HFF-Myc (cell line): ENCODE measurements at regions not wholly inside any gene's neighbourhood (a gene's known extent, or its start where the extent isn't known, plus 50 kb on each side); places are given as distances from the start of the nearest gene placed in this dataset.

Experiments used
- DNase-seq: peaks from one replicate; pipeline ENCODE4 v3.0.0-alpha.2; 2011; ENCODE audit warnings: low read depth; ENCODE audit errors: extremely low read depth
- H3K4me3 ChIP-seq: replicated peaks from 2 replicates; pipeline ENCODE4 v1.5.1; 2011; ENCODE audit warnings: low read depth, mild to moderate bottlenecking, control low read depth, low read length
- TF ChIP-seq, protein P1 (sequence below): IDR thresholded peaks from 2 replicates; pipeline ENCODE4 v1.5.1; 2012; ENCODE audit warnings: mild to moderate bottlenecking, low read depth, low read length, control low read depth; ENCODE audit errors: missing control alignments

DNA sequence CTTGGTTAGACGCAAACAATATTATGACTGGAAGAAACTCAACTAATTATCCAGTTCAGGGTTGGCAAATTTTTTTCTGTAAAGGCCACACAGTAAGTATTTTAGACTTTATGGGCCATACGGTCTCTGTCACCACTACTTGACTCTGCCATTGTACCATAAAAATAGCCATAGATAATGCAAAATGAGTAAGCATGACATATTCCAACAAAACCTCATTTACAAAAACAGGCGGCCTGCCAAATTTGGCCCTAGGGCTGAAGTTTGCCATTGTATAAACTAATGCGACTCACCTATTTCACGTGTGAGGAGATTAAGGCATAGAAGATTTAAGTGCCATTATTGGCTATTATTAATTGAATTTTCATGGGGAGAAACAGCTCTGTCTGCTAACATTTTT lies 116.8 kb upstream of the CNTN6 start:
- DNase-seq = no peak
- no peak overlapping the region for H3K4me3 ChIP-seq
- TF ChIP-seq, protein P1, sequence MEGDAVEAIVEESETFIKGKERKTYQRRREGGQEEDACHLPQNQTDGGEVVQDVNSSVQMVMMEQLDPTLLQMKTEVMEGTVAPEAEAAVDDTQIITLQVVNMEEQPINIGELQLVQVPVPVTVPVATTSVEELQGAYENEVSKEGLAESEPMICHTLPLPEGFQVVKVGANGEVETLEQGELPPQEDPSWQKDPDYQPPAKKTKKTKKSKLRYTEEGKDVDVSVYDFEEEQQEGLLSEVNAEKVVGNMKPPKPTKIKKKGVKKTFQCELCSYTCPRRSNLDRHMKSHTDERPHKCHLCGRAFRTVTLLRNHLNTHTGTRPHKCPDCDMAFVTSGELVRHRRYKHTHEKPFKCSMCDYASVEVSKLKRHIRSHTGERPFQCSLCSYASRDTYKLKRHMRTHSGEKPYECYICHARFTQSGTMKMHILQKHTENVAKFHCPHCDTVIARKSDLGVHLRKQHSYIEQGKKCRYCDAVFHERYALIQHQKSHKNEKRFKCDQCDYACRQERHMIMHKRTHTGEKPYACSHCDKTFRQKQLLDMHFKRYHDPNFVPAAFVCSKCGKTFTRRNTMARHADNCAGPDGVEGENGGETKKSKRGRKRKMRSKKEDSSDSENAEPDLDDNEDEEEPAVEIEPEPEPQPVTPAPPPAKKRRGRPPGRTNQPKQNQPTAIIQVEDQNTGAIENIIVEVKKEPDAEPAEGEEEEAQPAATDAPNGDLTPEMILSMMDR = no peak

DNA sequence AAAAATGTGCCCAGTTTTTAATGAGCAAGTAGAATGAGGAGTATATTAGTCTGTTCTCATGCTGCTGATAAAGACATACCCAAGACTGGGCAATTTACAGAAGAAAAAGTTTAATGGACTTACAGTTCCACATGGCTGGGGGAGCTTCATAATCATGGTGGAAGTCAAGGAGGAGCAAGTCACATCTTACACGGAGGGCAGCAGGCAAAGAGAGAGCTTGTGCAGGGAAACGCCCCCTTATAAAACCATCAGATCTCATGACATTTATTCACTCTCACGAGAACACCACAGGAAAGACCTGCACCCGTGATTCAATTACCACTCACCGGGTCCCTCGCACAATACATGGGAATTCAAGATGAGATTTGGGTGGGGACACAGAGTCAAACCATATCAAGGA lies 111.7 kb upstream of the CNTN6 start:
- TF ChIP-seq, protein P1 = no peak
- DNase-seq = no peak
- no peak overlapping the region for H3K4me3 ChIP-seq

DNA sequence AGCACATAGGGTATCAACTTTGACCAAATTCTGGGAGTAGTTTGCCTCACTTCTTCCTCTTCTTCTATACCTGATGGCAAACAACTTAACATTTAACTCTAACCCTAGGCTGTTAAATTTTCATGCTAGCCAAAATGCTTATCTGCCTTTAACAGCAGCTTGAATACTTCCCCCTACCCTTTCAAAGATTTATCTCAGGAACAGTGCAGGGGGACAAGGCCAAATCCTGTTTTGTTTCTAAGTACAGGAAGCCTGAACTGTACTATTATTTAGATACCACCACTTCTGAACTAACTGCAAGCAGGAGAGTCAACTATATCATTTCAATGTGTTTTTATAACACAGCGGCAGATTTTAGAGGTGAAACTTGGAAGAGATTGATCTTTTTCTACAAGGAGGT lies 104.0 kb upstream of the CNTN6 start:
- DNase-seq = no peak
- H3K4me3 ChIP-seq = no peak overlapping the region
- TF ChIP-seq, protein P1 = no peak

DNA sequence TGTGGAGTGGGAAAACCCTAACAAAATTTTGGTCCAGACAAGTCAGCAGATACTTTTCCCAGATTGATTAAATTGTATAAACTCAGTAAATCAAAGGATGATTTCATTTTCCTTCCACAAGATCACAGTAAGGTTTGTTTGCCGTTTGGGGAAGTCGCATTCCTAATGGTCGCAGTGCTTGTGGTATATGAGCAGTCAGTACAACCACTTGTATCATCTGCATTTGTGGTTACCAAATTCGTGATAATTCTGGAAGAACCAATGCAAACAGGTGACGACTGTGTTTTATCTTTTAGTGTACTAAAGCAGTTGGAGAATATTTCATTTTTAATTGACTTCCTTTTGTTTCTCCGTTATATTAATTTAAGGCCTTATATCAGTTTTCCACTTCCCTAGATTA lies 100.0 kb upstream of the CNTN6 start:
- no peak for DNase-seq
- TF ChIP-seq, protein P1 = no peak
- no peak overlapping the region for H3K4me3 ChIP-seq

DNA sequence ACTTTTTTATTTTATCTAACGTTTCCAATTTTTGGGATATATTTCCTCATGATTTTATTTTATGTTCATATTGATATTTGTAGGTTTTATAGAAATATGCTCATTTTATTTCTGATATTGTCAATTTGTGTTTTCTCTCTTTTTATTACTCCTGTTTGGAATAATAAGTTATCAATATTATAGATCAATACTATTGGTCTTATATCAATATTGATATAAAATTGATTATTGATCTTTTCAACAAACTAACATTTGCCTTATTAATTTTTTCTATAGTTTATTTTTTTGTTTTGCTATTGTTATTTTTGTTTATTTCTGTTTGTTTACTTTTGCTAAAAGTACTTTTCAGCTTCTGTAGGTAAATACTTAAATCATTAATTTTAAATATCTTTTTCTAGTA lies 90.8 kb upstream of the CNTN6 start:
- no peak overlapping the region for H3K4me3 ChIP-seq
- TF ChIP-seq, protein P1 = no peak
- no peak for DNase-seq

DNA sequence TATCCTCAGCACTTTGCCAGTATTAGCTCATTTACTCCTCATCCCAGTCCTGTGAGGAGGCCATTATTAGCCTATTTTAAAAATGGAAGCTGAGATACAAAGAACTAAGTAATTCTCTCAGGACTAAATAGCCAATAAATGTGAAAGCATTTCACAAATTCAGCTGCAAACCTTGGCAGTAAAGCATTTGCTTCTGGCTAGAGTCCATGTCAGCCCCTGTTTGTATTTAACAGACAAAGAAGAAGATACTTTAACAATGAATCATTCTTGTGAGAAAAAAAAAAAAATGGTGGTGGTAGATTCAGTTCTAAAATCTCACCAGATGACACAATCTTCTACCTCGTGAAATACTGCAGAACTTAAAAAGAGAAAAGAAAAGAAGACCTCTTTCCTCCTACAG lies 85.0 kb upstream of the CNTN6 start:
- no peak overlapping the region for H3K4me3 ChIP-seq
- no peak for DNase-seq
- TF ChIP-seq, protein P1 = no peak

DNA sequence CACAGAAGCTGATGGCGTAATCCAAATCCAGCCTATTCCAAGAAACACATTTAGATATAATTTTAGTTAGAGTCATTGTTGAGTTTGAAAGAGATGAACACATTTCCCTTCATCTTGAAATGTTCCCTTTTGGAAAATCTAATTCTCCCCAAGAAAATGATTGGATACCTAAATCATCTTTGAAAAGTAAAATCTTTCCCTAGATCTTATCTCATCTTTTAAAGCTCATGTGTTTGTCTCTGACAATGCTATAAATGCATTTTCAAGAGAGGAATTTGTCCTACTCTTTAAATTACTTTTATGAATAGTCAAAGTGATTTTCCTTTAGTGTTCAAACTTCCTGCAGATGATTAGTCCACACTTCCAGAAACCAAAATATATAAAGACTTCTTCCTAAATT lies 82.6 kb upstream of the CNTN6 start:
- no peak overlapping the region for H3K4me3 ChIP-seq
- DNase-seq = no peak
- TF ChIP-seq, protein P1 = no peak
